K562 (cell line): ENCODE measurements at regions not wholly inside any gene's neighbourhood (a gene's known extent, or its start where the extent isn't known, plus 50 kb on each side); places are given as distances from the start of the nearest gene placed in this dataset.

ENCODE experiments used
- ATAC-seq: fragments of 200-7000 bp; cut with Tn5 transposase; 3 replicates; pipeline ENCODE4 v1.9.1; 2020; ENCODE audit warnings: moderate library complexity
- BruUV-seq: library from RNA; stranded (reverse); fragments of 400-500 nt; replicated peaks from 2 replicates; lab custom pipeline; 2021; lab: Mats Ljungman, UMichigan
- CTCF ChIA-PET: fragments of 300-600 bp; formaldehyde crosslinking; extraction: SDS; loops from one replicate; lab custom pipeline; 2021; ENCODE audit warnings: low intra/inter-chr PET ratio; lab: Yijun Ruan, JAX
- POLR2A ChIA-PET: fragments of 300-600, 350-650 bp; sonication (Branson Sonifier 250); formaldehyde crosslinking; extraction: SDS; loops from one replicate; lab custom pipeline; 2021; ENCODE audit warnings: antibody characterized with exemption, inconsistent platforms; lab: Yijun Ruan, JAX
- DNase-seq, 4 experiments: peaks; one replicate each; pipeline versions ENCODE4 v3.0.0 to v3.0.0-alpha.2; 2011 to 2018; ENCODE audit warnings: low spot score in 3 of 4, mixed read lengths in 3 of 4; ENCODE audit errors: extremely low read depth in 1 of 4
- FAIRE-seq: peaks from 2 replicates; lab custom pipeline; 2011; peaks lifted over from hg19 to GRCh38; lab: Jason Lieb, UNC
- H2AFZ ChIP-seq: 2 replicates; pipeline ENCODE4 v1.6.0; 2011; ENCODE audit warnings: low read depth, low read length, control low read depth, inconsistent platforms
- H3K27ac ChIP-seq: fragments of 200-600 bp; 3 replicates; pipeline ENCODE4 v1.8.0; 2011; ENCODE audit warnings: low read depth, mild to moderate bottlenecking, control low read depth, inconsistent platforms, low read length, moderate library complexity, mixed read lengths; ENCODE audit errors: extremely low read depth
- H3K27me3 ChIP-seq, 2 experiments: fragments of 300-600 bp in 1 of 2; 2 replicates in 1 of 2; 3 replicates in 1 of 2; pipeline versions ENCODE4 v1.6.0 to v1.8.0; 2011; ENCODE audit warnings: inconsistent platforms in 2 of 2, low read length in 2 of 2, mild to moderate bottlenecking in 1 of 2, mixed read lengths in 1 of 2, moderate library complexity in 1 of 2; ENCODE audit not compliant: control insufficient read depth in 2 of 2, insufficient read depth in 2 of 2
- H3K36me3 ChIP-seq: fragments of 300-600 bp; 3 replicates; pipeline ENCODE4 v1.8.0; 2011; ENCODE audit warnings: mild to moderate bottlenecking, low read length, inconsistent platforms; ENCODE audit not compliant: control insufficient read depth, insufficient read depth
- H3K4me1 ChIP-seq, 2 experiments: fragments of 200-600 bp in 1 of 2; replicated peaks in 1 of 2; 2 replicates in 1 of 2; 3 replicates in 1 of 2; pipeline versions ENCODE4 v1.5.1 to v1.8.0; 2011; ENCODE audit warnings: inconsistent platforms in 2 of 2, low read length in 2 of 2, mild to moderate bottlenecking in 1 of 2, mixed read lengths in 1 of 2, moderate library complexity in 1 of 2; ENCODE audit not compliant: control insufficient read depth in 2 of 2, insufficient read depth in 2 of 2
- H3K4me2 ChIP-seq: 2 replicates; pipeline ENCODE4 v1.6.1; 2011; ENCODE audit warnings: low read length, control low read depth, inconsistent platforms, mixed read lengths; ENCODE audit not compliant: insufficient read depth
- H3K4me3 ChIP-seq: fragments of 200-600 bp; sonication (generic), shearing (Covaris generic); 2 replicates; pipeline ENCODE4 v1.5.1; 2016; ENCODE audit warnings: control low read depth, inconsistent platforms
- H3K79me2 ChIP-seq: fragments of 200-600 bp; 3 replicates; pipeline ENCODE4 v1.8.0; 2011; ENCODE audit warnings: low read length, inconsistent platforms; ENCODE audit not compliant: control insufficient read depth, insufficient read depth
- H3K9ac ChIP-seq, 2 experiments: 2 replicates each; pipeline versions ENCODE4 v1.6.0 to v1.6.1; 2011; ENCODE audit warnings: low read depth in 2 of 2, low read length in 2 of 2, control low read depth in 1 of 2, inconsistent platforms in 1 of 2, mild to moderate bottlenecking in 1 of 2, mixed read lengths in 1 of 2; ENCODE audit not compliant: insufficient read depth in 1 of 2
- H3K9me1 ChIP-seq: one replicate; pipeline ENCODE4 v1.6.0; 2011; ENCODE audit warnings: inconsistent platforms, mild to moderate bottlenecking, low read length, moderate library complexity; ENCODE audit not compliant: control insufficient read depth, insufficient read depth
- H3K9me3 ChIP-seq: replicated peaks from 2 replicates; pipeline ENCODE4 v1.5.1; 2011; ENCODE audit warnings: low read depth, low read length, inconsistent platforms; ENCODE audit not compliant: control insufficient read depth, insufficient read depth
- H4K20me1 ChIP-seq: replicated peaks from 2 replicates; pipeline ENCODE4 v1.6.1; 2011; ENCODE audit warnings: low read length, inconsistent platforms, mixed read lengths; ENCODE audit not compliant: control insufficient read depth, insufficient read depth
- ATF6 ChIP-seq: sonication (generic); formaldehyde crosslinking; IDR thresholded peaks from 2 replicates; pipeline ENCODE4 v1.4.0; 2020; ENCODE audit warnings: mild to moderate bottlenecking, missing genetic modification reagents
- BACH1 ChIP-seq: fragments of 200-800 bp; sonication (Bioruptor generic); IDR thresholded peaks from 2 replicates; pipeline ENCODE4 v1.6.1; 2016; ENCODE audit warnings: missing genetic modification characterization, missing compliant biosample characterization
- BRF1 ChIP-seq: IDR thresholded peaks from 3 replicates; pipeline ENCODE4 v1.6.1; 2011; ENCODE audit warnings: borderline replicate concordance, mild to moderate bottlenecking; ENCODE audit not compliant: insufficient read length; ENCODE audit errors: extremely low read depth
- CBX8 ChIP-seq: fragments of 200-600 bp; sonication (generic); IDR thresholded peaks from 2 replicates; pipeline ENCODE4 v1.6.1; 2012; ENCODE audit warnings: borderline replicate concordance, mixed run types, low read depth, mild to moderate bottlenecking, moderate library complexity, mixed read lengths, low read length, control low read depth, inconsistent platforms; ENCODE audit not compliant: poor library complexity, severe bottlenecking; ENCODE audit errors: extremely low read depth
- MEIS2 ChIP-seq: fragments of 450-650 bp; IDR thresholded peaks from 2 replicates; pipeline ENCODE4 v1.6.1; 2014; ENCODE audit warnings: mild to moderate bottlenecking; ENCODE audit not compliant: partially characterized antibody
- PHTF2 ChIP-seq: fragments of 250-450 bp; sonication (Bioruptor Pico); IDR thresholded peaks from 2 replicates; pipeline ENCODE4 v1.5.0; 2021; ENCODE audit warnings: mild to moderate bottlenecking
- PKNOX1 ChIP-seq: fragments of 450-650 bp; IDR thresholded peaks from 2 replicates; pipeline ENCODE4 v1.6.1; 2016
- RBM15 ChIP-seq: fragments of 200-400 bp; formaldehyde crosslinking; IDR thresholded peaks from 2 replicates; pipeline ENCODE4 v1.6.1; 2018; ENCODE audit warnings: mild to moderate bottlenecking, low read length, moderate library complexity; ENCODE audit not compliant: insufficient read depth
- SMAD3 ChIP-seq: fragments of 450-650 bp; formaldehyde crosslinking; conservative IDR thresholded peaks from 2 replicates; pipeline ENCODE4 v1.4.0; 2020; ENCODE audit warnings: mild to moderate bottlenecking
- SREBF2 ChIP-seq: sonication (generic); formaldehyde crosslinking; IDR thresholded peaks from 2 replicates; pipeline ENCODE4 v1.4.0; 2020; ENCODE audit warnings: mild to moderate bottlenecking, missing genetic modification reagents
- TEAD1 ChIP-seq, 2 experiments: fragments of 450-650 bp in 1 of 2; sonication (generic) in 1 of 2; formaldehyde crosslinking; IDR thresholded peaks; 2 replicates each; pipeline versions ENCODE4 v1.4.0 to v1.8.0; 2020 to 2022; ENCODE audit warnings: mild to moderate bottlenecking in 2 of 2, missing genetic modification reagents in 1 of 2
- TSC22D4 ChIP-seq: fragments of 450-650 bp; IDR thresholded peaks from 2 replicates; pipeline ENCODE4 v1.6.1; 2016; ENCODE audit warnings: missing genetic modification characterization, missing biosample characterization, control low read depth
- ZFPM2 ChIP-seq: fragments of 250-450 bp; sonication (Bioruptor Pico); IDR thresholded peaks from 2 replicates; pipeline ENCODE4 v1.5.1; 2022; ENCODE audit warnings: mild to moderate bottlenecking
- ZNF76 ChIP-seq: fragments of 250-450 bp; sonication (Bioruptor Pico); IDR thresholded peaks from 2 replicates; pipeline ENCODE4 v1.4.0; 2020; ENCODE audit warnings: mild to moderate bottlenecking, moderate library complexity, borderline replicate concordance
- ZNF764 ChIP-seq: fragments of 250-450 bp; sonication (Bioruptor Pico); IDR thresholded peaks from 2 replicates; pipeline ENCODE4 v1.4.0; 2020; ENCODE audit warnings: low read depth, mild to moderate bottlenecking, moderate library complexity
- WGBS: fragments of 100-300 bp; shearing (Covaris generic); methylation state at CpG from one replicate; pipeline ENCODE4 v1.1.6; 2016; ENCODE audit warnings: low coverage, mixed read lengths; ENCODE audit not compliant: insufficient coverage; ENCODE audit errors: missing lambda C conversion rate; 5-methylcytosine and 5-hydroxymethylcytosine counted together
- in situ Hi-C: fragments of 300-500 bp; cut with MboI; formaldehyde crosslinking; loops from 4 replicates; pipeline ENCODE4 v1.15.0; 2018; ENCODE audit warnings: inconsistent platforms, mixed read lengths
- intact Hi-C: fragments of 100-400 bp; cut with micrococcal nuclease; formaldehyde crosslinking; loops from 2 replicates; pipeline ENCODE4 v1.14.2; 2022

DNA sequence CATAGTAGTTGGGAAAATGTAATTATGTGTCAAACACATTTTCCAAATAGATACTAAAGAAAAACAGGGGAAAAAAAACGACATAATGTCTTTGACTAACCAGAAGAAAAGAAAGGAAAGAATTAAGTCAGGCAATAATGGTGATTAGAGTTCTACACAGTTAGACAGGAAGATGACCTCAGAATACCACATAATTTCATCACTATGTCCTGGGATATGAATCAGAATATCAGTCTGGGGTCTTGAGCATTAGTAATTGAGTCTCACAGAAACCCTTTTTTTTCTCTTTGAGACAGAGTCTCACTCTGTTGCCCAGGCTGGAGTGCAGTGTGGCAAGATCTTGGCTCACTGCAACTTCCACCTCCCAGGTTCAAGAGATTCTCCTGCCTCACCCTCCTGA, 503.4 kb downstream of the SLITRK1 start:
- POLR2A ChIA-PET, result no interaction called here
- TF ChIP-seq CBX8 (no peak), ZNF76 (CRISPR knock-in tag) (no peak), PHTF2 (no peak), SMAD3 (CRISPR knock-in tag) (no peak), ZNF764 (CRISPR knock-in tag) (no peak), RBM15 (no peak), SREBF2 (no peak), ATF6 (no peak), BACH1 (tag) (no peak), TSC22D4 (tag) (no peak), TEAD1 (CRISPR knock-in tag; IDR thresholded peaks at IDR 0.05) (no peak), MEIS2 (no peak), BRF1 (no peak), ZFPM2 (CRISPR knock-in tag) (no peak), PKNOX1 (no peak)
- no peak for FAIRE-seq

More for the DNA sequence above, 503.4 kb downstream of the SLITRK1 start:
- no peaks in the 10 kb centered on the region for H3K79me2 ChIP-seq
- H3K4me2 ChIP-seq, result no peak overlapping the region
- ATAC-seq, result no peak
- H3K9me3 ChIP-seq, result no peaks in the 10 kb centered on the region
- no peak overlapping the region for H3K27ac ChIP-seq
- H3K36me3 ChIP-seq, result no peaks in the 10 kb centered on the region
- H4K20me1 ChIP-seq, result no peaks in the 10 kb centered on the region
- no peaks in the 10 kb centered on the region for H3K27me3 ChIP-seq
- in situ Hi-C loops, result no loop called here
- no peaks in the 10 kb centered on the region for H3K9me1 ChIP-seq
- WGBS, result 0% methylated on average over 1 of the region's 1 CpG
- intact Hi-C loops, result no loop called here
- DNase-seq, result no peak
- H3K4me3 ChIP-seq, result no peak overlapping the region
- H3K9ac ChIP-seq, result no peak overlapping the region
- BruUV-seq, result no TSS peak
- no peak overlapping the region for H2AFZ ChIP-seq
- CTCF ChIA-PET, result no interaction called here
- no peaks in the 10 kb centered on the region for H3K4me1 ChIP-seq
